ENCODE measurements at regions not wholly inside any gene's neighbourhood (a gene's known extent, or its start where the extent isn't known, plus 50 kb on each side); places are given as distances from the start of the nearest gene placed in this dataset.

GRCh38 chr16:54657058-54657708, 273.5 kb upstream of the IRX5 start:
- Mint-ChIP-seq H3K4me1 (ENCODE audit: low read depth) (no peaks in the 10 kb centered on the region), H3K36me3 (ENCODE audit: low read depth) (no peaks in the 10 kb centered on the region), H3K4me3 (no peak overlapping the region), H3K27ac (no peak overlapping the region), H3K27me3 (peaks cover 29% of the 10 kb centered on the region), H3K9me3 (no peaks in the 10 kb centered on the region)
- TF ChIP-seq, protein P1, sequence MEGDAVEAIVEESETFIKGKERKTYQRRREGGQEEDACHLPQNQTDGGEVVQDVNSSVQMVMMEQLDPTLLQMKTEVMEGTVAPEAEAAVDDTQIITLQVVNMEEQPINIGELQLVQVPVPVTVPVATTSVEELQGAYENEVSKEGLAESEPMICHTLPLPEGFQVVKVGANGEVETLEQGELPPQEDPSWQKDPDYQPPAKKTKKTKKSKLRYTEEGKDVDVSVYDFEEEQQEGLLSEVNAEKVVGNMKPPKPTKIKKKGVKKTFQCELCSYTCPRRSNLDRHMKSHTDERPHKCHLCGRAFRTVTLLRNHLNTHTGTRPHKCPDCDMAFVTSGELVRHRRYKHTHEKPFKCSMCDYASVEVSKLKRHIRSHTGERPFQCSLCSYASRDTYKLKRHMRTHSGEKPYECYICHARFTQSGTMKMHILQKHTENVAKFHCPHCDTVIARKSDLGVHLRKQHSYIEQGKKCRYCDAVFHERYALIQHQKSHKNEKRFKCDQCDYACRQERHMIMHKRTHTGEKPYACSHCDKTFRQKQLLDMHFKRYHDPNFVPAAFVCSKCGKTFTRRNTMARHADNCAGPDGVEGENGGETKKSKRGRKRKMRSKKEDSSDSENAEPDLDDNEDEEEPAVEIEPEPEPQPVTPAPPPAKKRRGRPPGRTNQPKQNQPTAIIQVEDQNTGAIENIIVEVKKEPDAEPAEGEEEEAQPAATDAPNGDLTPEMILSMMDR (IDR thresholded peaks at IDR 0.05), result no peak
- DNase-seq, result no peak
- no peak for ATAC-seq
- intact Hi-C loops (cut with micrococcal nuclease), result no loop called here
- ChIA-PET CTCF (no interaction called here), POLR2A (no interaction called here)

DNA sequence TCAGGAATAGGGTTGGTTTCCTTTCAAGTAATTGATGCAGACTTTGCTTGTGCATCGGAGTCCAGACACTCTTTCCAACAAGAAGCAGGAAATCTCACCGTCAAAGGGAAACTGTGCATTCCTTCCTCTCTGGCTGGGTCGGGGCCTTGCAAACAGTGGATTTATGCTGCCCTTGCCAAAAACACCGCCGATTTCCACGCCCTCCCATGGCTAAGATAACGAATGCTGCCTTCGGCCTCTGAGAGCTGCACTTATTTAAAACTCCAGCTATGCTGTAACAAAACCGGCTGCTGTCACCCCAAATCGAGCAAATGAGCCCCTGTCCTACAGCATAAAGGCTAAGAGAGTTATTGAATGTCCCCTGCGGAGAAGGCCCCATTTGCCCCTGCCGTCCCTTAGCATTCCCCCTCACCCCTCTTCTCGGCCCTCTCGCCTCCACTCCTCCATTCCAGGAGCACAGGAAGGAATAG, 275.5 kb upstream of the IRX5 start:
- ChIA-PET CTCF (no interaction called here), POLR2A (no interaction called here)
- H3K36me3 Mint-ChIP-seq (ENCODE audit: low read depth), result no peaks in the 10 kb centered on the region
- H3K4me3 Mint-ChIP-seq, result no peak overlapping the region
- intact Hi-C loops (cut with micrococcal nuclease), result no loop called here
- H3K9me3 Mint-ChIP-seq, result no peaks in the 10 kb centered on the region
- peaks cover 31% of the 10 kb centered on the region for H3K27me3 Mint-ChIP-seq
- ATAC-seq (no peak), DNase-seq (no peak)
- H3K4me1 Mint-ChIP-seq (ENCODE audit: low read depth), result no peaks in the 10 kb centered on the region
- TF ChIP-seq, protein P1 (IDR thresholded peaks at IDR 0.05), result no peak
- H3K27ac Mint-ChIP-seq, result no peak overlapping the region

DNA sequence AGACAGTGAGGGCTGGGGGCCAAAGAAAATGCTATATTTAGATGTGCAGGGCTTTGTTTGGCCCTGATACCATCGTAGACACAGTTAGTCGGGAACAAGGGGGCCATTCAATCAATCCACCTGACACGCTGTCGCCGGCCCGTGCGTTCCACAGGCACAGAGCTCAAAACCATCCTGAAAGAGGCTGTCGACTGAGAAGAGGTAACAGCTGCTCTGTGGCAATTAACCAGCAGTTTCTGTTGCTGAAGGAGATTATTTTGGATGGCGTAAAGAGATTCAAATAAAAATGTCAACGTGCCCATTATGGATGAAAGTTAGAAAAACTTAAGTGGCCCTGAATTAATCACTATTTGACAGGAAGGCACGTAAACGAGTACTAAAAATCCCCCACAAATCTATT, 276.2 kb upstream of the IRX5 start:
- Mint-ChIP-seq H3K36me3 (ENCODE audit: low read depth) (no peaks in the 10 kb centered on the region), H3K27me3 (peaks cover 32% of the 10 kb centered on the region), H3K27ac (no peak overlapping the region), H3K9me3 (no peaks in the 10 kb centered on the region), H3K4me1 (ENCODE audit: low read depth) (no peaks in the 10 kb centered on the region), H3K4me3 (no peak overlapping the region)
- TF ChIP-seq, protein P1 (IDR thresholded peaks at IDR 0.05), result no peak
- ATAC-seq (no peak), DNase-seq (no peak)
- ChIA-PET CTCF (no interaction called here), POLR2A (no interaction called here)
- intact Hi-C loops (cut with micrococcal nuclease), result no loop called here

GRCh38 chr16:54652201-54652770, 278.4 kb upstream of the IRX5 start:
- Mint-ChIP-seq H3K9me3 (no peaks in the 10 kb centered on the region), H3K36me3 (ENCODE audit: low read depth) (no peaks in the 10 kb centered on the region), H3K27me3 (peaks cover 34% of the 10 kb centered on the region), H3K4me1 (ENCODE audit: low read depth) (no peaks in the 10 kb centered on the region), H3K27ac (no peak overlapping the region), H3K4me3 (no peak overlapping the region)
- no peak for DNase-seq
- TF ChIP-seq, protein P1 (IDR thresholded peaks at IDR 0.05), result no peak
- ChIA-PET CTCF (no interaction called here), POLR2A (no interaction called here)
- intact Hi-C loops (cut with micrococcal nuclease), result no loop called here
- no peak for ATAC-seq

DNA sequence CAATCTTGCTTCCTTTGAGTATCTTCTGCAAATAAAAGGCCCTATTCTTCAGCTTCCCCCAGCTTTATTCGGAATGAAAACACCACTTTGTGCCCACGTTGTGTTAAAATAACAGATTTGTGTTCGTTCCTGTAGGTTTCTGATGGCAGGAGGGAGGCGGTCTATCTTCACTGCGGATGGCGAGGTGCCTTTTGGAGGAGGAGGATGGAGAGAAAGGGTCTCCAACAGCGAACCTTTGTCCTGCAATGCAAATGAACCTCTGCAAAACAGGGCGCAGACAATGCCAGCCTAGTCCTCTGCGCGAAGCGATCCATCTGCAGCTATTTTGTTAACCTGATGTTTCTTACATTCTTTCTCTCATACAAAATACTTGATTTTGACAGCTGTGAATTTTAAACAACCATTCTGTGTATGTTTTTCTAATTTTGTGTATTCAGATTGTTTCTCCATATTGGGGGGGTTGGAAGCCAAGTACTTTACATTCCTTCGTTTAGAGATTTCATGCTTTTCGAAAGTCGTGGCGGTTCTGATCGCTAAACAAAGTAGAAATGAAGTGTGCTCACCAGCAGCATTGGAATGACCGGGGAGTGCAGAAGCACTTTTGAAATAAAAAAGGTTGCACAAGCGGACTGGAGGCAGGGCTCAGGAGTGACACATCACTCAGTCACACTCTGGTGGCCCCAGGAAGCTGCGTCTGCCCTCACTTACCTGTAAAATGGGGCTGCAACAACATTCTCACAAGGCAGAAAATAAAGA, 279.0 kb upstream of the IRX5 start:
- POLR2A ChIA-PET, result no interaction called here
- H3K4me1 Mint-ChIP-seq (ENCODE audit: low read depth), result no peaks in the 10 kb centered on the region

More for the DNA sequence above, 279.0 kb upstream of the IRX5 start:
- Mint-ChIP-seq H3K27me3 (peaks cover 29% of the 10 kb centered on the region), H3K4me3 (no peak overlapping the region), H3K9me3 (no peaks in the 10 kb centered on the region), H3K36me3 (ENCODE audit: low read depth) (no peaks in the 10 kb centered on the region), H3K27ac (no peak overlapping the region)
- CTCF ChIA-PET, result no interaction called here
- intact Hi-C loops (cut with micrococcal nuclease), result no loop called here
- DNase-seq, result no peak
- TF ChIP-seq, protein P1 (IDR thresholded peaks at IDR 0.05), result no peak
- ATAC-seq, result no peak
